Pancreas (tissue), 10 donors: ENCODE measurements at regions not wholly inside any gene's neighbourhood (a gene's known extent, or its start where the extent isn't known, plus 50 kb on each side); places are given as distances from the start of the nearest gene placed in this dataset.

ENCODE experiments used
- ATAC-seq, 4 donors: fragments of 200-7000 bp; cut with Tn5 transposase; one replicate each; pipeline versions ENCODE4 v1.8.0 to v1.9.1; 2020; ENCODE audit warnings: mild to moderate bottlenecking in 4 of 4, moderate library complexity in 4 of 4
- DNase-seq, 6 donors: peaks; one replicate each; pipeline ENCODE4 v3.0.0-alpha.2; 2020
- FAIRE-seq: peaks from 2 replicates; lab custom pipeline; 2012; peaks lifted over from hg19 to GRCh38; lab: Jason Lieb, UNC
- H3K27ac ChIP-seq, 4 donors: fragments of 200-600 bp; sonication (generic); 1 replicate in 3 of 4; 2 replicates in 1 of 4; pipeline versions ENCODE4 v1.5.0 to v1.8.0; 2020
- H3K27me3 ChIP-seq, 4 donors: fragments of 200-600 bp; one replicate each; pipeline ENCODE4 v1.8.0; 2021
- H3K36me3 ChIP-seq, 3 donors: fragments of 200-600 bp; sonication (generic) in 1 of 3; one replicate each; pipeline versions ENCODE4 v1.5.0 to v1.8.0; 2020 to 2021
- H3K4me1 ChIP-seq, 3 donors: fragments of 200-600 bp; one replicate each; pipeline ENCODE4 v1.8.0; 2021
- H3K4me3 ChIP-seq, 4 donors: fragments of 200-600 bp; sonication (generic) in 2 of 4; one replicate each; pipeline versions ENCODE4 v1.5.0 to v1.8.0; 2020 to 2021
- H3K9me3 ChIP-seq, 4 donors: fragments of 200-600 bp; one replicate each; pipeline ENCODE4 v1.8.0; 2021
- CTCF ChIP-seq, 4 donors: fragments of 200-600 bp; sonication (generic) in 3 of 4; IDR thresholded peaks; one replicate each; pipeline versions ENCODE4 v1.5.0 to v1.8.0; 2021; ENCODE audit warnings: antibody characterized with exemption in 4 of 4
- WGBS, 2 donors: extraction: QIAGEN DNeasy Blood & Tissue Kit; methylation state at CpG; one replicate each; pipeline ENCODE4 v1.1.7; 2013; 5-methylcytosine and 5-hydroxymethylcytosine counted together
- intact Hi-C, 3 donors: fragments of 100-400 bp; cut with DNase I; formaldehyde crosslinking; loops; one replicate each; pipeline versions ENCODE4 v1.11.1 to v1.14.2; 2022
- donor health status: healthy with polysubstance abuse.
- donor health status: DM: no; HTN: no; CAD: no; lungs with moderate emphysema.
- donor health status: DM: no; HTN: no; CAD: no.
- donor health status: control.
- donor health status: control.
- donor health status: Bipolar disorder and iron deficiency.
- donor health status: DM: yes; HTN: yes; CAD: no.
- donor health status: DM: no; HTN: no; CAD: no.
- donor health status: DM: no; HTN: no; CAD: no.
- donor health status: DM: yes; HTN: yes; CAD: no.

GRCh38 chr5:107149243-107150005 is 521.3 kb downstream of the EFNA5 start:
- FAIRE-seq, result no peak
- TF ChIP-seq CTCF (IDR thresholded peaks at IDR 0.05), result no peak
- H3K4me3 ChIP-seq, result no peak overlapping the region

GRCh38 chr5:107147589-107147988 is 523.1 kb downstream of the EFNA5 start:
- Histone ChIP-seq H3K4me1 (peaks cover 0 to 4% (median 4%) of the 10 kb centered on the region in 3 donors), H3K36me3 (no peaks in the 10 kb centered on the region), H3K9me3 (no peaks in the 10 kb centered on the region), H3K27me3 (no peaks in the 10 kb centered on the region), H3K4me3 (no peak overlapping the region), H3K27ac (no peak overlapping the region)
- intact Hi-C loops, result no loop called here
- no peak for TF ChIP-seq CTCF (IDR thresholded peaks at IDR 0.05)
- DNase-seq, result no peak
- no peak for FAIRE-seq
- ATAC-seq, result peak in 1 of 4 donors; percentile 51
- WGBS, 2 donors, result 32 to 44% methylated on average over 1 of the region's 1 CpG

More at GRCh38 chr5:107149243-107150005, 521.3 kb downstream of the EFNA5 start:
- Histone ChIP-seq H3K27ac (no peak overlapping the region), H3K27me3 (no peaks in the 10 kb centered on the region), H3K36me3 (no peaks in the 10 kb centered on the region), H3K4me1 (peaks cover 0 to 14% (median 13%) of the 10 kb centered on the region in 3 donors), H3K9me3 (no peaks in the 10 kb centered on the region)
- intact Hi-C loops, result no loop called here
- 52 to 89% methylated on average over 3 of the region's 3 CpGs for WGBS, 2 donors
- ATAC-seq (no peak), DNase-seq (no peak)

- Histone ChIP-seq H3K4me1 (peaks cover 0 to 4% (median 0%) of the 10 kb centered on the region in 3 donors), H3K36me3 (no peaks in the 10 kb centered on the region), H3K27me3 (no peaks in the 10 kb centered on the region), H3K9me3 (no peaks in the 10 kb centered on the region), H3K4me3 (no peak overlapping the region), H3K27ac (no peak overlapping the region)
- DNase-seq (no peak), FAIRE-seq (no peak), ATAC-seq (no peak)
- TF ChIP-seq CTCF (IDR thresholded peaks at IDR 0.05), result no peak
- WGBS, 2 donors, result 51% methylated on average over 4 of the region's 4 CpGs
- intact Hi-C loops, result no loop called here
Observed at GRCh38 chr5:107146901-107147300, 523.8 kb downstream of the EFNA5 start.

GRCh38 chr5:107135391-107135790 is 535.3 kb downstream of the EFNA5 start:
- no peaks in the 10 kb centered on the region for H3K9me3 ChIP-seq
- FAIRE-seq (no peak), ATAC-seq (no peak), DNase-seq (no peak)
- no peak overlapping the region for H3K4me3 ChIP-seq
- TF ChIP-seq CTCF (IDR thresholded peaks at IDR 0.05), result no peak
- 73 to 83% methylated on average over 2 of the region's 2 CpGs for WGBS, 2 donors
- H3K27me3 ChIP-seq, result no peaks in the 10 kb centered on the region
- intact Hi-C loops, result no loop called here
- H3K36me3 ChIP-seq, result no peaks in the 10 kb centered on the region
- peaks cover 0 to 3% (median 0%) of the 10 kb centered on the region in 3 donors for H3K4me1 ChIP-seq
- no peak overlapping the region for H3K27ac ChIP-seq

- H3K4me1 ChIP-seq, result peaks cover 0 to 4% (median 0%) of the 10 kb centered on the region in 3 donors
- ATAC-seq, result no peak
- no peak for DNase-seq
- 71% methylated on average over 2 of the region's 2 CpGs for WGBS, 2 donors
- intact Hi-C loops, result no loop called here
- no peaks in the 10 kb centered on the region for H3K9me3 ChIP-seq
- no peak overlapping the region for H3K4me3 ChIP-seq
- FAIRE-seq, result no peak
- H3K27me3 ChIP-seq, result no peaks in the 10 kb centered on the region
- TF ChIP-seq CTCF (IDR thresholded peaks at IDR 0.05), result no peak
- no peak overlapping the region for H3K27ac ChIP-seq
- H3K36me3 ChIP-seq, result no peaks in the 10 kb centered on the region
Observed at GRCh38 chr5:107134931-107135330, 535.8 kb downstream of the EFNA5 start.
